Lower leg skin (tissue), 3 donors: ENCODE measurements at regions not wholly inside any gene's neighbourhood (a gene's known extent, or its start where the extent isn't known, plus 50 kb on each side); places are given as distances from the start of the nearest gene placed in this dataset.

Experiments used
- POLR2A ChIP-seq, 2 donors: fragments of 450-650 bp; IDR thresholded peaks; one replicate each; pipeline ENCODE4 v1.6.1; 2016 to 2017; ENCODE audit warnings: antibody characterized with exemption in 2 of 2, mild to moderate bottlenecking in 1 of 2, moderate library complexity in 1 of 2
- TF ChIP-seq, protein P1 (sequence below), 3 donors: fragments of 450-650 bp; IDR thresholded peaks; one replicate each; pipeline ENCODE4 v1.5.1; 2016; ENCODE audit warnings: antibody characterized with exemption in 3 of 3, mild to moderate bottlenecking in 3 of 3, moderate library complexity in 2 of 3

DNA sequence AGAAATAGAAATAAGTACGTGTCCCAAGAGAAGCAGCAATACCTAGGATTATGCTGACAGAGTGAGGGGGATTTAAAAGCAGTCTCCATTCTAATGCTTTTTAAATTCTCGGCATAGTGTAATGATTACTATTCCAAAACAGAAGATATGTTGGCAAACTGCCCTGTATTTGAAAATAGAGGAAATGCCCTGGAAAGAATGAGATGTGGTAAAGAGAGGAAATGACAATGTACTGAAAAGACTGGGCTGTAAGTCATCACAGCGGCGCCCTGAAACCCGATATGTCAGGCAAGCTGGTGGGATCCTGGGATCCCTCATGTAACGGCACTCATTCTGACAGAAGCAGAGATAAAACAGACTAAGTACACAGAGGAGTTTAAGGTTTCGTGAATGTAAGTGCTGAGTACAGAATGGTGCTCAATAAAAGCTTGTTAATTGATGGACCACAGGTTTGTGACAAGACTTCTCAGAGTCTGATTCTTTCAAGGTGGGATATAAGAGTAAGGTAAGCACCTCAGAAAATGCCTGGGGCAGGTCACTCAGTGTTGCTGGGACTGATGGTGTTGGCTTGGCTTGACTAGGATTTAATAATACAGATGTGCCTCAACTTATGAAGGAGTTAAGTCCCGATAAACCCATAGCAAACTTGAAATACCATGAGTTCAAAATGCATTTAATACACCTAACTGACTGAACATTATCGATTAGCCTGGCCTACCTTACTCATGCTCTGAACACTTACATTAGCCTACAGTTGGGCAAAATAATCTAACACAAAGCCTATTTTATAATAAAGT, 91.4 kb downstream of the NFKBIZ start:
- TF ChIP-seq, protein P1, sequence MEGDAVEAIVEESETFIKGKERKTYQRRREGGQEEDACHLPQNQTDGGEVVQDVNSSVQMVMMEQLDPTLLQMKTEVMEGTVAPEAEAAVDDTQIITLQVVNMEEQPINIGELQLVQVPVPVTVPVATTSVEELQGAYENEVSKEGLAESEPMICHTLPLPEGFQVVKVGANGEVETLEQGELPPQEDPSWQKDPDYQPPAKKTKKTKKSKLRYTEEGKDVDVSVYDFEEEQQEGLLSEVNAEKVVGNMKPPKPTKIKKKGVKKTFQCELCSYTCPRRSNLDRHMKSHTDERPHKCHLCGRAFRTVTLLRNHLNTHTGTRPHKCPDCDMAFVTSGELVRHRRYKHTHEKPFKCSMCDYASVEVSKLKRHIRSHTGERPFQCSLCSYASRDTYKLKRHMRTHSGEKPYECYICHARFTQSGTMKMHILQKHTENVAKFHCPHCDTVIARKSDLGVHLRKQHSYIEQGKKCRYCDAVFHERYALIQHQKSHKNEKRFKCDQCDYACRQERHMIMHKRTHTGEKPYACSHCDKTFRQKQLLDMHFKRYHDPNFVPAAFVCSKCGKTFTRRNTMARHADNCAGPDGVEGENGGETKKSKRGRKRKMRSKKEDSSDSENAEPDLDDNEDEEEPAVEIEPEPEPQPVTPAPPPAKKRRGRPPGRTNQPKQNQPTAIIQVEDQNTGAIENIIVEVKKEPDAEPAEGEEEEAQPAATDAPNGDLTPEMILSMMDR (IDR thresholded peaks at IDR 0.05): no peak
- no peak for TF ChIP-seq POLR2A (IDR thresholded peaks at IDR 0.05)
